Liver (tissue), 8 donors: ENCODE measurements at regions not wholly inside any gene's neighbourhood (a gene's known extent, or its start where the extent isn't known, plus 50 kb on each side); places are given as distances from the start of the nearest gene placed in this dataset.

Experiments used
- DNase-seq: peaks from one replicate; pipeline ENCODE4 v3.0.0-alpha.2; 2017; ENCODE audit warnings: low spot score
- H3K27ac ChIP-seq, 2 donors: one replicate each; pipeline ENCODE4 v1.7.0; 2013; ENCODE audit warnings: inconsistent platforms in 2 of 2, low read length in 2 of 2, control low read depth in 1 of 2, low read depth in 1 of 2, mild to moderate bottlenecking in 1 of 2
- H3K27me3 ChIP-seq, 4 donors: one replicate each; pipeline versions ENCODE4 v1.6.1 to v1.7.0; 2013; ENCODE audit warnings: low read length in 3 of 4, inconsistent platforms in 1 of 4, mild to moderate bottlenecking in 1 of 4, moderate library complexity in 1 of 4; ENCODE audit not compliant: control insufficient read depth in 4 of 4, insufficient read depth in 4 of 4
- H3K36me3 ChIP-seq, 4 donors: one replicate each; pipeline versions ENCODE4 v1.6.1 to v1.7.0; 2013; ENCODE audit warnings: low read length in 3 of 4, mild to moderate bottlenecking in 3 of 4, low read depth in 1 of 4, moderate library complexity in 1 of 4; ENCODE audit not compliant: control insufficient read depth in 4 of 4, insufficient read depth in 3 of 4
- H3K4me1 ChIP-seq, 4 donors: one replicate each; pipeline versions ENCODE4 v1.6.1 to v1.7.0; 2013; ENCODE audit warnings: low read length in 3 of 4, mild to moderate bottlenecking in 3 of 4, moderate library complexity in 1 of 4; ENCODE audit not compliant: control insufficient read depth in 4 of 4, insufficient read depth in 4 of 4
- H3K4me3 ChIP-seq, 3 donors: one replicate each; pipeline versions ENCODE4 v1.6.1 to v1.7.0; 2013; ENCODE audit warnings: low read length in 3 of 3, control low read depth in 1 of 3, low read depth in 1 of 3, mild to moderate bottlenecking in 1 of 3
- H3K9ac ChIP-seq, 2 donors: one replicate each; pipeline ENCODE4 v1.7.0; 2013; ENCODE audit warnings: low read length in 2 of 2, mild to moderate bottlenecking in 2 of 2, moderate library complexity in 2 of 2, control low read depth in 1 of 2, low read depth in 1 of 2
- H3K9me3 ChIP-seq, 4 donors: one replicate each; pipeline versions ENCODE4 v1.6.1 to v1.7.0; 2013; ENCODE audit warnings: low read length in 3 of 4; ENCODE audit not compliant: control insufficient read depth in 4 of 4
- EGR1 ChIP-seq, 2 donors: IDR thresholded peaks; 2 replicates each; pipeline ENCODE4 v1.6.1; 2016 to 2018; ENCODE audit warnings: antibody characterized with exemption in 2 of 2, low read depth in 2 of 2
- FOXA1 ChIP-seq: IDR thresholded peaks from 2 replicates; pipeline ENCODE4 v1.6.1; 2016; ENCODE audit warnings: antibody characterized with exemption
- GABPA ChIP-seq, 2 donors: IDR thresholded peaks in 1 of 2; conservative IDR thresholded peaks in 1 of 2; 2 replicates each; pipeline ENCODE4 v1.6.1; 2016; ENCODE audit warnings: antibody characterized with exemption in 2 of 2, mild to moderate bottlenecking in 1 of 2, moderate library complexity in 1 of 2
- HNF4A ChIP-seq, 2 donors: conservative IDR thresholded peaks; 2 replicates each; pipeline ENCODE4 v1.6.1; 2016; ENCODE audit warnings: antibody characterized with exemption in 2 of 2, mild to moderate bottlenecking in 2 of 2
- HNF4G ChIP-seq: IDR thresholded peaks from 2 replicates; pipeline ENCODE4 v1.6.1; 2016; ENCODE audit warnings: antibody characterized with exemption
- JUND ChIP-seq, 2 donors: IDR thresholded peaks; 2 replicates each; pipeline ENCODE4 v1.6.1; 2016; ENCODE audit warnings: antibody characterized with exemption in 2 of 2
- NR2F2 ChIP-seq: IDR thresholded peaks from 2 replicates; pipeline ENCODE4 v1.6.1; 2016; ENCODE audit warnings: antibody characterized with exemption
- RAD21 ChIP-seq, 2 donors: IDR thresholded peaks; 2 replicates each; pipeline ENCODE4 v1.6.1; 2016; ENCODE audit warnings: antibody characterized with exemption in 2 of 2, mild to moderate bottlenecking in 2 of 2
- RXRA ChIP-seq, 2 donors: IDR thresholded peaks; 2 replicates each; pipeline ENCODE4 v1.6.1; 2017 to 2018; ENCODE audit warnings: antibody characterized with exemption in 2 of 2, mild to moderate bottlenecking in 1 of 2
- SP1 ChIP-seq: IDR thresholded peaks from 2 replicates; pipeline ENCODE4 v1.6.1; 2018; ENCODE audit warnings: antibody characterized with exemption, mild to moderate bottlenecking
- WGBS: extraction: QIAGEN DNeasy Blood & Tissue Kit; methylation state at CpG from one replicate; pipeline ENCODE4 v1.1.7; 2013; 5-methylcytosine and 5-hydroxymethylcytosine counted together
- TF ChIP-seq, protein P1 (sequence below): IDR thresholded peaks from 2 replicates; pipeline ENCODE4 v1.6.1; 2016; ENCODE audit warnings: antibody characterized with exemption
- TF ChIP-seq, protein P2 (sequence below): IDR thresholded peaks from 2 replicates; pipeline ENCODE4 v1.6.1; 2016; ENCODE audit warnings: antibody characterized with exemption
- TF ChIP-seq, protein P3 (sequence below): IDR thresholded peaks from 2 replicates; pipeline ENCODE4 v1.6.1; 2016; ENCODE audit warnings: antibody characterized with exemption
- TF ChIP-seq, protein P4 (sequence below): fragments of 150-350 bp; IDR thresholded peaks from 2 replicates; pipeline ENCODE4 v1.5.1; 2017; ENCODE audit warnings: improper control_type of control experiment, low read depth, low read length; ENCODE audit not compliant: missing input control
- TF ChIP-seq, protein P5 (sequence below): IDR thresholded peaks from 2 replicates; pipeline ENCODE4 v1.6.1; 2016; ENCODE audit warnings: antibody characterized with exemption, mild to moderate bottlenecking
- donor health status: healthy.
- donor health status: healthy.
- donor health status: healthy.
- donor health status: healthy.
- donor health status: healthy.

DNA sequence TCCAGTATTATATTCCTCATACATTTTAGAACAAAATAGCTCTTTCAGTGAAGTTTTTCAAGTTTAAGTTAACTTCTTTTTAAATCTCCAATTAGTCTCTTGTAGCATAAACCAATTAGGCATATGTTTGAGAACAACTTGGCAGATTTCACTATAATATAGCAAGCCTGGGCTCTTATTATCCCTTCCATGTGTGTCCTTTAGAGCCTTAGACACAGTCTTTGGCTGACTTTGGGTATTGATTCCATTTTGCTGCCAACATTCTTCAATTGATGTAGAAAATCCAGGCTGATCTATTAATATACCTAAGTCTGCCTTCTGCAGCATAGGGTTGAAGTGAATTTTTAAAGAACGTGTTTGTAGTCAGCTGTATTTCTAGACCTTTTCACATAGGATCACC is 179.1 kb upstream of the RPRM start:
- Histone ChIP-seq H3K4me1 (no peaks in the 10 kb centered on the region), H3K27me3 (no peaks in the 10 kb centered on the region), H3K9me3 (no peaks in the 10 kb centered on the region), H3K4me3 (no peak overlapping the region), H3K27ac (no peak overlapping the region), H3K9ac (no peak overlapping the region), H3K36me3 (no peaks in the 10 kb centered on the region)
- TF ChIP-seq RXRA (IDR thresholded peaks at IDR 0.05), result no peak
- no peak for TF ChIP-seq EGR1 (IDR thresholded peaks at IDR 0.05; ENCODE audit: low read depth in 2 of 2)
- TF ChIP-seq, protein P1, sequence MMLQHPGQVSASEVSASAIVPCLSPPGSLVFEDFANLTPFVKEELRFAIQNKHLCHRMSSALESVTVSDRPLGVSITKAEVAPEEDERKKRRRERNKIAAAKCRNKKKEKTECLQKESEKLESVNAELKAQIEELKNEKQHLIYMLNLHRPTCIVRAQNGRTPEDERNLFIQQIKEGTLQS, result no peak
- no peak for TF ChIP-seq HNF4G
- no peak for TF ChIP-seq JUND (IDR thresholded peaks at IDR 0.05)
- TF ChIP-seq, protein P2, sequence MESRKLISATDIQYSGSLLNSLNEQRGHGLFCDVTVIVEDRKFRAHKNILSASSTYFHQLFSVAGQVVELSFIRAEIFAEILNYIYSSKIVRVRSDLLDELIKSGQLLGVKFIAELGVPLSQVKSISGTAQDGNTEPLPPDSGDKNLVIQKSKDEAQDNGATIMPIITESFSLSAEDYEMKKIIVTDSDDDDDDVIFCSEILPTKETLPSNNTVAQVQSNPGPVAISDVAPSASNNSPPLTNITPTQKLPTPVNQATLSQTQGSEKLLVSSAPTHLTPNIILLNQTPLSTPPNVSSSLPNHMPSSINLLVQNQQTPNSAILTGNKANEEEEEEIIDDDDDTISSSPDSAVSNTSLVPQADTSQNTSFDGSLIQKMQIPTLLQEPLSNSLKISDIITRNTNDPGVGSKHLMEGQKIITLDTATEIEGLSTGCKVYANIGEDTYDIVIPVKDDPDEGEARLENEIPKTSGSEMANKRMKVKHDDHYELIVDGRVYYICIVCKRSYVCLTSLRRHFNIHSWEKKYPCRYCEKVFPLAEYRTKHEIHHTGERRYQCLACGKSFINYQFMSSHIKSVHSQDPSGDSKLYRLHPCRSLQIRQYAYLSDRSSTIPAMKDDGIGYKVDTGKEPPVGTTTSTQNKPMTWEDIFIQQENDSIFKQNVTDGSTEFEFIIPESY, result no peak
- TF ChIP-seq, protein P3, sequence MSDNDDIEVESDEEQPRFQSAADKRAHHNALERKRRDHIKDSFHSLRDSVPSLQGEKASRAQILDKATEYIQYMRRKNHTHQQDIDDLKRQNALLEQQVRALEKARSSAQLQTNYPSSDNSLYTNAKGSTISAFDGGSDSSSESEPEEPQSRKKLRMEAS, result no peak
- TF ChIP-seq, protein P4, sequence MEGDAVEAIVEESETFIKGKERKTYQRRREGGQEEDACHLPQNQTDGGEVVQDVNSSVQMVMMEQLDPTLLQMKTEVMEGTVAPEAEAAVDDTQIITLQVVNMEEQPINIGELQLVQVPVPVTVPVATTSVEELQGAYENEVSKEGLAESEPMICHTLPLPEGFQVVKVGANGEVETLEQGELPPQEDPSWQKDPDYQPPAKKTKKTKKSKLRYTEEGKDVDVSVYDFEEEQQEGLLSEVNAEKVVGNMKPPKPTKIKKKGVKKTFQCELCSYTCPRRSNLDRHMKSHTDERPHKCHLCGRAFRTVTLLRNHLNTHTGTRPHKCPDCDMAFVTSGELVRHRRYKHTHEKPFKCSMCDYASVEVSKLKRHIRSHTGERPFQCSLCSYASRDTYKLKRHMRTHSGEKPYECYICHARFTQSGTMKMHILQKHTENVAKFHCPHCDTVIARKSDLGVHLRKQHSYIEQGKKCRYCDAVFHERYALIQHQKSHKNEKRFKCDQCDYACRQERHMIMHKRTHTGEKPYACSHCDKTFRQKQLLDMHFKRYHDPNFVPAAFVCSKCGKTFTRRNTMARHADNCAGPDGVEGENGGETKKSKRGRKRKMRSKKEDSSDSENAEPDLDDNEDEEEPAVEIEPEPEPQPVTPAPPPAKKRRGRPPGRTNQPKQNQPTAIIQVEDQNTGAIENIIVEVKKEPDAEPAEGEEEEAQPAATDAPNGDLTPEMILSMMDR, result no peak
- no peak for TF ChIP-seq SP1
- TF ChIP-seq NR2F2, result no peak
- no peak for TF ChIP-seq RAD21 (IDR thresholded peaks at IDR 0.05)
- no peak for TF ChIP-seq GABPA (IDR thresholded peaks at IDR 0.05 in 1 of 2, conservative IDR thresholded peaks at IDR 0.05 in 1 of 2)
- no peak for DNase-seq
- 78% methylated on average over 1 of the region's 1 CpG for WGBS

DNA sequence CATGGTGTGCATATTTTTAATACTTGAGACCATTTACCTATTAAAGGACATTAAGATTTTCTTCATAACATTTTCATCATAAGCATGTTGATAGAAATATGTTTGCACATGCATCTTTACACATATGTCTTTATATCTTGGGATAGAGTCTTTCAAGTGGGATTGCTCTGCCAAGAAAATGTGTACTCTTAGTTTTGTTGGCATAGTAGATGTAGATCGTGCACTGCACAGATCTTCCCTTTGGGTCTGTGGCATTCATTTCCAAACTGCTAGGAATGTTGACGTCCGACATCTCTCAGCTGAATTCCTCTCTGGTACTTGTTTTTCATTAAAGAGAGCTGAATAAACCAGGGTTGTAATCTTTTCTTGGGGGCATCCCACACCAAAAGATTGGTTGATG is 183.2 kb upstream of the RPRM start:
- WGBS, result 75% methylated on average over 3 of the region's 3 CpGs
- H3K36me3 ChIP-seq, result no peaks in the 10 kb centered on the region
- H3K27ac ChIP-seq, result no peak overlapping the region
- H3K4me3 ChIP-seq, result no peak overlapping the region
- H3K9ac ChIP-seq, result no peak overlapping the region
- no peak for DNase-seq
- no peaks in the 10 kb centered on the region for H3K27me3 ChIP-seq
- H3K9me3 ChIP-seq, result no peaks in the 10 kb centered on the region
- no peak for TF ChIP-seq NR2F2
- no peak for TF ChIP-seq FOXA1
- no peak for TF ChIP-seq RXRA (IDR thresholded peaks at IDR 0.05)
- TF ChIP-seq, protein P5, sequence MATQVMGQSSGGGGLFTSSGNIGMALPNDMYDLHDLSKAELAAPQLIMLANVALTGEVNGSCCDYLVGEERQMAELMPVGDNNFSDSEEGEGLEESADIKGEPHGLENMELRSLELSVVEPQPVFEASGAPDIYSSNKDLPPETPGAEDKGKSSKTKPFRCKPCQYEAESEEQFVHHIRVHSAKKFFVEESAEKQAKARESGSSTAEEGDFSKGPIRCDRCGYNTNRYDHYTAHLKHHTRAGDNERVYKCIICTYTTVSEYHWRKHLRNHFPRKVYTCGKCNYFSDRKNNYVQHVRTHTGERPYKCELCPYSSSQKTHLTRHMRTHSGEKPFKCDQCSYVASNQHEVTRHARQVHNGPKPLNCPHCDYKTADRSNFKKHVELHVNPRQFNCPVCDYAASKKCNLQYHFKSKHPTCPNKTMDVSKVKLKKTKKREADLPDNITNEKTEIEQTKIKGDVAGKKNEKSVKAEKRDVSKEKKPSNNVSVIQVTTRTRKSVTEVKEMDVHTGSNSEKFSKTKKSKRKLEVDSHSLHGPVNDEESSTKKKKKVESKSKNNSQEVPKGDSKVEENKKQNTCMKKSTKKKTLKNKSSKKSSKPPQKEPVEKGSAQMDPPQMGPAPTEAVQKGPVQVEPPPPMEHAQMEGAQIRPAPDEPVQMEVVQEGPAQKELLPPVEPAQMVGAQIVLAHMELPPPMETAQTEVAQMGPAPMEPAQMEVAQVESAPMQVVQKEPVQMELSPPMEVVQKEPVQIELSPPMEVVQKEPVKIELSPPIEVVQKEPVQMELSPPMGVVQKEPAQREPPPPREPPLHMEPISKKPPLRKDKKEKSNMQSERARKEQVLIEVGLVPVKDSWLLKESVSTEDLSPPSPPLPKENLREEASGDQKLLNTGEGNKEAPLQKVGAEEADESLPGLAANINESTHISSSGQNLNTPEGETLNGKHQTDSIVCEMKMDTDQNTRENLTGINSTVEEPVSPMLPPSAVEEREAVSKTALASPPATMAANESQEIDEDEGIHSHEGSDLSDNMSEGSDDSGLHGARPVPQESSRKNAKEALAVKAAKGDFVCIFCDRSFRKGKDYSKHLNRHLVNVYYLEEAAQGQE, result no peak
- no peak for TF ChIP-seq GABPA (IDR thresholded peaks at IDR 0.05 in 1 of 2, conservative IDR thresholded peaks at IDR 0.05 in 1 of 2)
- TF ChIP-seq HNF4A (conservative IDR thresholded peaks at IDR 0.05), result no peak
- TF ChIP-seq, protein P3, result no peak
- TF ChIP-seq RAD21 (IDR thresholded peaks at IDR 0.05), result no peak
- no peak for TF ChIP-seq SP1
- no peaks in the 10 kb centered on the region for H3K4me1 ChIP-seq
